G401.6 (cell line): ENCODE measurements at regions not wholly inside any gene's neighbourhood (a gene's known extent, or its start where the extent isn't known, plus 50 kb on each side); places are given as distances from the start of the nearest gene placed in this dataset.

Experiments used
- FAIRE-seq: peaks from 2 replicates; lab custom pipeline; 2012; peaks lifted over from hg19 to GRCh38; lab: Jason Lieb, UNC

DNA sequence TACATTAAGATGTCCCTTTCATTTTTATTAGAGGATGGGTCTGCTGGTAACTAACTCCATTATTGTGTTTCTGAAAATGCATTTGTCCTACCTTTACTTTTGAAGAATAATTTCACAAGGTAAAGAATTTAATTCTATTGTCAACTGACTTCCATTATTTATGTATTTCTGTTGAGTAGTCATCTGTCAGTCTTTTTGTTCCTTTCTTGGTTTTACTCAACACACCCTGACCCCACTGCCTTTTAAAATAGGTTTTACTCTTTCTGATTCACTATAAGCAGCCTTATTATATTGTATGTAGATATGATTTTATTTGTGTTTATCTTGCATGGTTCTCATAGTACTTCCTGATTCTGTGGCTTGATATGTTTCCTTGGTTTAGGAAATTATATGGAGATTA is 237.5 kb downstream of the TGFB2 start:
- FAIRE-seq: no peak

DNA sequence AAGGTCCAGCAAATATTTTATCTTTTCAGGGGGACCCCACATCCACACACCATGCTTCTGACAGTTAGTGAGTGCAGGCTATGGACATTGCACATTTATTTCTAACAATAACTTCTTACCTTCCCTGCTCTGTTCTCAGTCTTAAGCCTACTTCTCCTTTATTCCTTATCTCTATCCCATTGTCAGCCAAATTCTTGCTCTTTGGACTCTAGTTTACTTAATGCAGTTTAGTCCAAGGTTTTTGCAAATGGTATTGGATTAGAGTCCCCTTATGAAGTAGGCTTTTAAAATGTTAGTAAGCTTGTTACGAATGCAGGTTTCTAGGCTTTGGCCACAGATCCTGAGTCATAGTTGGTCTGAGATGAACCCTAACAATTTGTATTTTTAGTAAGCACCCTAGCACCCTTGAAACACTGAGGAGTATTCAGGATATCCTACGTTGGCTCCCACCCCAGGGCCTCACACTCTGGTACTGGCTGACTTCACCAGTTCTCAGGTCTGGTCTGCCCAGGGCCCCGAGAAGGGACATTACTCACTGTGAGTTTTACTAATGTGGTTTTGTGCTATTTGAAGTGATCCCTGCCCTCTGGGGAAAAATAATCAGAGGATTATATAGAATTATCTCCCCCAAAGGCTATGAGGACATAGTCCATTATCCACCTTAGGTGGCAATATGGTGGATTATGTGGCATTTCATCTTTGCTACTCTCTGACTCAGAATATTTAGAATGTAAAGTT is 239.5 kb downstream of the TGFB2 start:
- no peak for FAIRE-seq

- no peak for FAIRE-seq
These were observed 240.5 kb downstream of the TGFB2 start for GRCh38 chr1:218585511-218586184.

DNA sequence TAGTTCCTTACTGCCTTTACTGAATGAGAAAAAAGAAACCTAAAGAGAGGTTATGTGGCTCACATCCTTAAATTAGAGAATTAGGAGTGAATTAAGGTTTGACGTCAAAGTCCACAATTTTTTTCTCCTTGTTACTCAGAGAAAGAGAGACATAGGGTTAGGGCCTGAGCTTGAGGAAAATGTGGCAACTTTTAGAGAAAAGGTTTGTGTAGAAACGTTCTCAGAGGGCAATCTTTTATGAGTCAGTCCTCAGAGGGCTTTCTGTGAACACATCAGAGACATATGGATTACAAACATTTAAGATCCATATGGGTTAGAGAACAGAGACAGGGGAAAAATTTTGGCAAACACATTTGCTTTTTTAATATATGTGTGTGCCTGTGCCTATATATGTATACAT is 242.8 kb downstream of the TGFB2 start:
- FAIRE-seq: no peak

DNA sequence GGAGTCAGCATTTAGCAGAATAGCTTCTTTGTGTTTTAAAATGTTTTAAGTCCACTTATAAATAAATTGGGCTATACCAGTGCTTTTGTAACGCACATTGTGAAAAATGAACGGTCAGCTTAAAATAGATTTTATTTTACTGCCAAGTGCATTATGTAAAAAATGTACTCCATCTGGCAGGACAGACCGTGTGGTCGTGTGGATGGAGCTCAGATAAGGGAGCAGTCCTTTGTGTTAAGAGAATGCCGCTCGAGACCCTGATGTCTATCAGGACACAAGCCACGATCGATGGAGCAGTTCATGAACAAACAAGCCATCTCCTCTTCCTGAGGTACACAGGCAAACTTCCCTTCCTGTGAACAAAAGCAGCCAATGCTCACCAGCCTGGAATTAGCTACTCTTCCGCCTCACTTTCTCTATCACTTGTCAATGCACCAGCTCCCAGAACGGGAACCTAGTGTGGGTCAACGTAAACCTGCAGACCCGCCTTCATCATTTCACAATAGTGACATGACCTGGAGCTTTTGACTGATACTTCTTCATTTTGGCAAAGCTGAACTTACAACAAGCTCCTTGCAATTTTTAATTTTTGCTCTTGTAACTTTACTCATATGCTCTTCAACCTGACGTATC is 243.5 kb downstream of the TGFB2 start:
- no peak for FAIRE-seq

DNA sequence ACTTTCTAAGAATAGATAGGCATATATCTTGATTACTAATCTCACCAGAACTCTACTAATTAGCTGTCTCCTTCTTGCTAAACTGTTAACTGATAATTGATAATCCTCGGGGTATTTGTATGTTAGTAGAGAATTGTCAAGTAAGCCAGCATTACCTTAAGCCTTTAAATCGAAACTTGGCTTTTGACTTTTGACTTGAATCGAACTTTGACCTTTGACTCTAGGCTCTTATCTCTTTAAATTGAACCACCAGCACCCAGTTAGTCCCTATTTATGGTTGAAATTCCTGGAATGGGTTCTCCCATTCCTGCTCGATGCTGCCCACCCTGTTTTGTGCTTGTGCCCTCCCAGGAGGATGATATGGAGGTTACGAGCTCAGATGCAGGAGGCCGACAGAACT is 244.4 kb downstream of the TGFB2 start:
- no peak for FAIRE-seq

DNA sequence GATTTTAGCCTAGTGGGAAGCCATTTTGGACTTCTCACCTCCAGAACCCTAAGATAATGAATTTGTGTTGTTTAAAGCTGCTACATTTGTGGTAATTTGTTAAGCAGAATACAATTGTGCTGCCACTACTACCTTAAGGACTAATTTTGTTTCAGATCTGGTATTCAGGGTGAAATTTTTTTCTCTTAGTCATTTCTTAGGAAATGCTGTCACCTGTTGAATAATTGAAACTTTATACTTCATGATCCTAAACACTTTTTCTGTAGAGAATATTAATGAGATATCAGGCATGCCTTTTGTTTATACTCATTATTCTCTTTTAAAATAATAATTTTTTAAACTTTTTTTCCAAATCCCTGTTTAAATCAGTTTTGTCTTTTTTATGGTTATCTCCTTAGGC is 246.8 kb downstream of the TGFB2 start:
- FAIRE-seq: no peak

DNA sequence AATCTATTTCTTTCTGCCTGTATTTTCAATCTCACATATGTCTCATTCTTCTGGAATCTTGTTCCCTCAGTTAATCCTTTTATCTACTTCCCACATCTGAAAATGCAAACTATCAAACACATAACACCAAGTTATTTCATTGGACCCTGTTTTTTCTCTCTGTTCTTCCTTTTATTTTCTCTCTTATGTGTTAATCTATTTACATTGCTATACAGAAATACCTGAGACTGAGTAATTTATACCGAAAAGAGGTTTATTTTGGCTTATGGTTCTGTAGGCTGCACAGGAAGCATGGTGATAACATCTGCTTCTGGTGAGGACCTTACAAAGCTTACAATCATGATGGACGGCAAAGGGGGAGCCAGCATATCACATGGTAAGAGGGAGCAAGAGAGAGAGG is 247.6 kb downstream of the TGFB2 start:
- no peak for FAIRE-seq

- no peak for FAIRE-seq
These were observed 255.8 kb downstream of the TGFB2 start for GRCh38 chr1:218600968-218601367.

GRCh38 chr1:218604217-218604616 is 259.1 kb downstream of the TGFB2 start:
- FAIRE-seq: no peak

DNA sequence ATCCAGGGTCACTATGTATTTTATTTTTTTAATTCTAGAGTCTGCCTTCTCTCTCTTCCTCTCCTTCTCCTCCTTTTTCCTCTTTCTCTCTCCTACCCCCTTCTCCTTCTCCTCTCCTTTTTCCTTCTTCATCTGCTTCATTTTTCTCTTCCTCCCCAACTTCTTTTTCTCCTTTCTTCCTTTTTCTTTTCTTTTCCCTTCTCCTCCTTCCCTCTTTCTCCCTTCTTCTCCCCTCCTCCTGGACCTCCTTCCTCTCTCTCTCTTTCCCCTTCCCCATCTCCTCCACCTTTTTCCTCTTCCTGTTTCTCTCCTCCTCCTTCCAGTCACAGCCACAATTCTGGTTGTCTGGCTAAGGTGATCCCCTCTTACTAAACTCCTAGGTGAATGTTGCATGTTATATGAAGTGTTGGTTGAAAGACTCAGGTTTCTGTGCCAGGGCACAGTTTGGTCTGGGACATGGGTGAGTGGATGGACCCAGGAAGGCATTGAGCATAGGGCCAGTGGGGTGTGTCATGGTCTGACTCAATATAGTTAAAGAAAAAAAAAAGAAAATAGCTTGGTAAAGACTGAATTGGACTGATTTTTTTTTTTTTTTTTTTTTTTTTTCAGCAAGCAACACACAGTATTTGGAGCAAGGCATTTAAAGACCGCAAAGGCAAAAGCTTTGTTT is 266.9 kb downstream of the TGFB2 start:
- no peak for FAIRE-seq

DNA sequence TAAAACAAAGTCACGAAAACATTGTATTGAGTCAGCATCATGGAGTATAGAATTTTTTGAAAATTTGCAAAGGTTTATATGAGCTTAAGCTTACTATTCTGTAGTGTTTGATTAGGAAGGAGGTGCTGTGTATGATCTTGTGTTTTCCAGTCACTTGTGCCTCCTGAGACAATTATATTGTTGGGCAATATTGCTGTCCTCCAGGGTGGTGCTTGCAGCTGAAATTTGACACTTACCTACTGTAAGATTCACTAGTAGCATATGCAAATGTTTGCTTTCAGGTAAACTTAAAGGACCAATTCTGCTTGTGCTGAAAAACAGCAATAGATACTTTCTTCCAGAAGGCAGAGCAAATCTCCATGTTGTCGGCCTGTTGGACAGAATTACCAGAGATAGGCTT is 268.0 kb downstream of the TGFB2 start:
- FAIRE-seq: no peak

DNA sequence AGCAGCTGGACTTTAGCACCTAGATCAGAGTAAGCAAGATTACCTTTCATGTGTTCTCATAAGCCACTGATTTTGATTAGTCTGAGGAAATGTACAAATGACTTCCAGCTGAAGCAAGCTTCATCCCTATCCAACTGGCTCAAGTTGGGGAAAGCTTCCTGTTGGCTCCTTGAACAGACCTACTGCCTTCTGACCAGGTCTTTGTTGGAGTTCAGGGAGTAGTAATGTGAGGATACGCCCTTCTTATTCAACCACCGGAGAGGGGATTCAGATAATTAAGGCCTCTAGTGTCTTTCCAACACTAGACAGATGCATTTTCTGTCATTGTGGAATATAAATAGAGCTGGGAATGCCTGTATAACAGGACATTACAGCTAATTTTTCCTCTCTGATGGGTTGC is 268.9 kb downstream of the TGFB2 start:
- no peak for FAIRE-seq

GRCh38 chr1:218616681-218617080 is 271.5 kb downstream of the TGFB2 start:
- no peak for FAIRE-seq

DNA sequence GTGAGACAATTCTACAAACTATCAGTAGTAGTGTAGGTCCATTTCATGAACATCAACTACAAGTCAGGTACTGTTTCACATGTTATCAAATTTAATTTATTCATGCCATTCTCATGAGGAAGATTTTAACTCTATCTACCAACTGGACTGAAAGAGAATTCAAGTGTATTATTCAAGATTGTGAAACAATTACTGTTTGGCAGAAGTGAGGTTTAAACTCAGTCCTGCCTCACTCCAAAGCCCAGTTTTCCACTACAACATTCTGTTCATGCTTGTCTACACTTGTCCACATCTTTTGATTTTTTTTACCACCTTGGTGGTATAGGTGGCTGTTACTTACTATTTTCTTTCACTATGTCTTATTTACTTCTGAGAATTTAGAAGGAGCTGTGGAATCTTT is 272.9 kb downstream of the TGFB2 start:
- FAIRE-seq: no peak

- no peak for FAIRE-seq
These were observed 275.8 kb downstream of the TGFB2 start for GRCh38 chr1:218620956-218621355.

DNA sequence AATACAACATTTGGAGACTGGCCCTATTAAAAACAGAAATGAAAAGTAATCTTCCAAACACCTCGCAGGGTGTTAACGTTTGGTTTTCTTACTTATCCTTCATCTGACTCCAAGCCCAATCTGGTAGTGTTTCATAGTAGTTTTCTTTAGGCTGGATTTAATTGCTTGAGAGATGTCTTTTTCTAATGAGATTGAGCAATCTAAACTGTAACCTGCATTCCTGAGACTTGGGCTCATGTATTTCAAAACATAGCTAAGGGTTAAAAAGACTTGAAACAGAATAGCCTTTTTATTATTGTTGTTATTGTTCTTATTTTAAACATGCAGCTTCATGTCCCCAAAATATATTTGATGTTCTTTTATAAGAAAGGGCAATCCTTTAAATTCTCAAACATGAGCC is 278.9 kb downstream of the TGFB2 start:
- FAIRE-seq: no peak

DNA sequence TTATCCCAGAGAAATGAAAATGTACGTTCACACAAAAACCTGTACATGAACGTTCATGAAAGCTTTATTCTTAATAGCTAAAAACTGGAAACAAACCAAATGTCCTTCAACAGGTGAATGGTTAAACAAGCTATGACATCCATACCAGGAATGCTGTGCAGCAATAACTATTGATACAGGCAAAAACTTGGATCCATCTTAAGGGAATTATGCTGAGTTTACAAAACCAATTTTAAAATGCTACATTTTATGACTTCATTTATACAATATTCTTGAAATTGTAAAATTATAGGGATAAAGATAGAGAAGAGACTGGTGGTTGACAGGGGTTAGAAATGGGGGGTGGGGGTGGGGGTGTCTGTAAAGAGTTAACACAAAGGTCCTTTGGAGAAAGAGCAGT is 280.3 kb downstream of the TGFB2 start:
- no peak for FAIRE-seq

- no peak for FAIRE-seq
These were observed 288.3 kb downstream of the TGFB2 start for GRCh38 chr1:218633238-218633988.

- FAIRE-seq: no peak
These were observed 289.1 kb downstream of the TGFB2 start for GRCh38 chr1:218634212-218634611.

DNA sequence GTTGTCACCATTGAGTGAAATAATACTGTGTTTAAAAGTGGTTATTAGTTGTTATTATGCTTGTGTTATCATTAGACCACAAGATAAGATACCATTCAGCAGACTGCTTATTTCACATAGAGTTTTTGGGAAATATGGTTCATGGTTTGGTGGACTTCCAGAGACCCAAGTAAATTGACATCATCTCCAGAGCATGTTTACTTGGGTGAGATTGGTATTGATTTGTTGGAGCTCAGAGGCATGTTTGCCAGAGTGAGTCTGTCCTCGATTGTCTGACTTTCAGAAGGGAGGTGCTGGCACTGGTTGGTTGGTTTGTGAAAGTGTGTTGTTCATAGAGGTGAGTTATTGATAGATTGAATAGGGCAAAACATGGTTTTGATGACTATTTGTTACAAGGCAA is 291.4 kb downstream of the TGFB2 start:
- no peak for FAIRE-seq

- FAIRE-seq: no peak
These were observed 295.0 kb downstream of the TGFB2 start for GRCh38 chr1:218640173-218640572.
